ENCODE measurements at regions not wholly inside any gene's neighbourhood (a gene's known extent, or its start where the extent isn't known, plus 50 kb on each side); places are given as distances from the start of the nearest gene placed in this dataset.

- no peak overlapping the region for H3K4me2 ChIP-seq
- H3K4me1 ChIP-seq, result peaks cover 0 to 12% (median 2%) of the 10 kb centered on the region in 10 experiments; a peak in 6 of 20 replicates
- H3K27ac ChIP-seq, result no peak overlapping the region
- H3K9ac ChIP-seq, result no peak overlapping the region
- no peak overlapping the region for H3K4me3 ChIP-seq
- H3K27me3 ChIP-seq, result no peaks in the 10 kb centered on the region
- H3K9me3 ChIP-seq (replicated peaks in 1 of 11), result peaks cover 19 to 31% (median 28%) of the 10 kb centered on the region in 11 experiments
- H3K36me3 ChIP-seq, result no peaks in the 10 kb centered on the region
- no peak for TF ChIP-seq Cebpa-rat (IDR thresholded peaks at IDR 0.05)
- H4K20me1 ChIP-seq, result no peaks in the 10 kb centered on the region
Observed at GRCh38 chr13:30551189-30551588, 66.5 kb upstream of the USPL1 start.

DNA sequence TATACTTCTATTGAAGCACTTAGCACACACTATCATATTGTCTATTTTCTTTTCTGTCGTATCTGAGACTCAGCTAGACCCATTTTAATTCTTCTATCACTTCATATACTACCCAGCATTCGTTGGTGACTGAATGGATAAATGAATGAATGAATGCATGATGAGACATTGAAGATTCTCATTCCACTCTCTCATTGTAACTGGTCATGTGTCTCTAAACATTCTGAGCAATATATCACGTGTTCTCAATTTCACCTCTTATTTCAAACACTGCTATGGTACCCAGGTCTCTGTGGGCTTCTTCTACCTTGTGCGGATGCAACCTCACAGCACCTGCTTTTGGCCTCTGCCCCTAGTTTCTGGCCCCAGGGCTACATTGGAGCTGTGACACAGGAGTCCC is 65.2 kb upstream of the USPL1 start:
- Histone ChIP-seq H3K36me3 (no peaks in the 10 kb centered on the region), H3K4me3 (no peak overlapping the region), H3K4me2 (no peak overlapping the region), H3K27ac (no peak overlapping the region), H4K20me1 (no peaks in the 10 kb centered on the region), H3K4me1 (peaks cover 0 to 9% (median 1%) of the 10 kb centered on the region in 10 experiments; a peak in 6 of 20 replicates), H3K27me3 (no peaks in the 10 kb centered on the region), H3K9ac (no peak overlapping the region), H3K9me3 (replicated peaks in 1 of 11) (peaks cover 10 to 21% (median 15%) of the 10 kb centered on the region in 11 experiments)
- TF ChIP-seq Cebpa-rat (IDR thresholded peaks at IDR 0.05), result no peak

DNA sequence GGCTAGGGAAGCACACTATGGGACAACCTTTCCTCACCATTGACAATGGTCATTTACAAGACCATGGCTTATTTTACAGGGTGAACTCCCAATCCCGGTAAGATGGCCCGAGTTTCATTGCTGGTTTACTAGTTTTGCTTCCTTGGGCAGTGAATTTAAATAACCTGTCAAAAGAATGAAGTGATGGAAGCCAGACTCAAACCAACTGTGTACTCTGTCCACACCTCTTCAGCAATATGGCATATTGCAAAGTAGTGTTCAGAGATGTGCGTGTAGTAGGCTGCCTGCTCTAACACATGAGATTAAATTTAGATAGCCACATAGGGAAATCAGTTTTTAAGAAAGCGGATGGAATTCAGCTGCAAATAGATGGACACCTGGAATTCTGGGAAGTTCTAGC is 58.4 kb upstream of the USPL1 start:
- no peak overlapping the region for H3K4me3 ChIP-seq
- H3K27me3 ChIP-seq, result no peaks in the 10 kb centered on the region
- H4K20me1 ChIP-seq, result no peaks in the 10 kb centered on the region
- no peaks in the 10 kb centered on the region; a peak in 1 of 22 replicates for H3K36me3 ChIP-seq
- H3K4me1 ChIP-seq, result 0 out of 20 replicates have a peak, but pooled peaks cover 0 to 4% (median 0%) of the 10 kb centered on the region in 10 experiments
- H3K9ac ChIP-seq, result no peak overlapping the region
- H3K27ac ChIP-seq, result no peak overlapping the region
- H3K4me2 ChIP-seq, result no peak overlapping the region
- no peaks in the 10 kb centered on the region for H3K9me3 ChIP-seq (replicated peaks in 1 of 11)
- no peak for TF ChIP-seq Cebpa-rat (IDR thresholded peaks at IDR 0.05)

- H3K4me3 ChIP-seq, result no peak overlapping the region
- no peaks in the 10 kb centered on the region for H3K9me3 ChIP-seq (replicated peaks in 1 of 11)
- no peaks in the 10 kb centered on the region for H3K27me3 ChIP-seq
- H3K9ac ChIP-seq, result no peak overlapping the region
- H3K4me2 ChIP-seq, result no peak overlapping the region
- H4K20me1 ChIP-seq, result no peaks in the 10 kb centered on the region
- no peak for TF ChIP-seq Cebpa-rat (IDR thresholded peaks at IDR 0.05)
- H3K36me3 ChIP-seq, result no peaks in the 10 kb centered on the region; a peak in 1 of 22 replicates
- H3K27ac ChIP-seq, result no peak overlapping the region
- 0 out of 20 replicates have a peak, but pooled peaks cover 0 to 4% (median 0%) of the 10 kb centered on the region in 10 experiments for H3K4me1 ChIP-seq
Observed at GRCh38 chr13:30560212-30560611, 57.5 kb upstream of the USPL1 start.

- H3K27me3 ChIP-seq, result no peaks in the 10 kb centered on the region
- no peaks in the 10 kb centered on the region for H4K20me1 ChIP-seq
- H3K4me2 ChIP-seq, result no peak overlapping the region
- H3K4me3 ChIP-seq, result no peak overlapping the region
- TF ChIP-seq Cebpa-rat (IDR thresholded peaks at IDR 0.05), result no peak
- H3K4me1 ChIP-seq, result 0 out of 20 replicates have a peak, but pooled peaks cover 0 to 4% (median 0%) of the 10 kb centered on the region in 10 experiments
- H3K27ac ChIP-seq, result no peak overlapping the region
- no peak overlapping the region for H3K9ac ChIP-seq
- no peaks in the 10 kb centered on the region for H3K9me3 ChIP-seq (replicated peaks in 1 of 11)
- H3K36me3 ChIP-seq, result no peaks in the 10 kb centered on the region; a peak in 1 of 22 replicates
Observed at GRCh38 chr13:30561511-30561910, 56.2 kb upstream of the USPL1 start.

- no peak overlapping the region for H3K9ac ChIP-seq
Observed at GRCh38 chr13:30564489-30564888, 53.2 kb upstream of the USPL1 start.

GRCh38 chr13:30565658-30566057 is 52.1 kb upstream of the USPL1 start:
- no peak overlapping the region for H3K27ac ChIP-seq
- H3K36me3 ChIP-seq, result no peaks in the 10 kb centered on the region
- H3K4me3 ChIP-seq, result no peak overlapping the region
- H3K27me3 ChIP-seq, result no peaks in the 10 kb centered on the region
- H3K4me2 ChIP-seq, result no peak overlapping the region
- no peak for TF ChIP-seq Cebpa-rat (IDR thresholded peaks at IDR 0.05)
- H3K4me1 ChIP-seq, result peaks cover 0 to 13% (median 4%) of the 10 kb centered on the region in 10 experiments; a peak in 7 of 20 replicates
- no peak overlapping the region for H3K9ac ChIP-seq
- H3K9me3 ChIP-seq (replicated peaks in 1 of 11), result no peaks in the 10 kb centered on the region
- H4K20me1 ChIP-seq, result no peaks in the 10 kb centered on the region

More at GRCh38 chr13:30564489-30564888, 53.2 kb upstream of the USPL1 start:
- no peaks in the 10 kb centered on the region for H3K27me3 ChIP-seq
- no peak overlapping the region for H3K4me2 ChIP-seq
- TF ChIP-seq Cebpa-rat (IDR thresholded peaks at IDR 0.05), result no peak
- no peaks in the 10 kb centered on the region for H4K20me1 ChIP-seq
- no peaks in the 10 kb centered on the region for H3K9me3 ChIP-seq (replicated peaks in 1 of 11)
- H3K27ac ChIP-seq, result no peak overlapping the region
- no peaks in the 10 kb centered on the region for H3K36me3 ChIP-seq
- peaks cover 0 to 4% (median 0%) of the 10 kb centered on the region in 10 experiments; a peak in 3 of 20 replicates for H3K4me1 ChIP-seq
- H3K4me3 ChIP-seq, result no peak overlapping the region

- Histone ChIP-seq H3K9ac (no peak overlapping the region), H3K4me2 (no peak overlapping the region), H3K4me3 (no peak overlapping the region), H3K27me3 (no peaks in the 10 kb centered on the region), H3K36me3 (no peaks in the 10 kb centered on the region), H3K9me3 (replicated peaks in 1 of 11) (no peaks in the 10 kb centered on the region), H3K27ac (no peak overlapping the region), H4K20me1 (no peaks in the 10 kb centered on the region), H3K4me1 (peaks cover 2 to 16% (median 7%) of the 10 kb centered on the region in 10 experiments; a peak in 17 of 20 replicates)
- TF ChIP-seq Cebpa-rat (IDR thresholded peaks at IDR 0.05), result no peak
Observed at GRCh38 chr13:30567072-30567471, 50.6 kb upstream of the USPL1 start.
